K562 (cell line): ENCODE measurements at regions not wholly inside any gene's neighbourhood (a gene's known extent, or its start where the extent isn't known, plus 50 kb on each side); places are given as distances from the start of the nearest gene placed in this dataset.

Experiments
- ATAC-seq: fragments of 200-7000 bp; cut with Tn5 transposase; 3 replicates; pipeline ENCODE4 v1.9.1; 2020; ENCODE audit warnings: moderate library complexity
- BruUV-seq: library from RNA; stranded (reverse); fragments of 400-500 nt; replicated peaks from 2 replicates; lab custom pipeline; 2021; lab: Mats Ljungman, UMichigan
- CTCF ChIA-PET: fragments of 300-600 bp; formaldehyde crosslinking; extraction: SDS; loops from one replicate; lab custom pipeline; 2021; ENCODE audit warnings: low intra/inter-chr PET ratio; lab: Yijun Ruan, JAX
- POLR2A ChIA-PET: fragments of 300-600, 350-650 bp; sonication (Branson Sonifier 250); formaldehyde crosslinking; extraction: SDS; loops from one replicate; lab custom pipeline; 2021; ENCODE audit warnings: antibody characterized with exemption, inconsistent platforms; lab: Yijun Ruan, JAX
- DNase-seq, 4 experiments: peaks; one replicate each; pipeline versions ENCODE4 v3.0.0 to v3.0.0-alpha.2; 2011 to 2018; ENCODE audit warnings: low spot score in 3 of 4, mixed read lengths in 3 of 4; ENCODE audit errors: extremely low read depth in 1 of 4
- FAIRE-seq: peaks from 2 replicates; lab custom pipeline; 2011; peaks lifted over from hg19 to GRCh38; lab: Jason Lieb, UNC
- H2AFZ ChIP-seq: 2 replicates; pipeline ENCODE4 v1.6.0; 2011; ENCODE audit warnings: low read depth, low read length, control low read depth, inconsistent platforms
- H3K27ac ChIP-seq: fragments of 200-600 bp; 3 replicates; pipeline ENCODE4 v1.8.0; 2011; ENCODE audit warnings: low read depth, mild to moderate bottlenecking, control low read depth, inconsistent platforms, low read length, moderate library complexity, mixed read lengths; ENCODE audit errors: extremely low read depth
- H3K27me3 ChIP-seq, 2 experiments: fragments of 300-600 bp in 1 of 2; 2 replicates in 1 of 2; 3 replicates in 1 of 2; pipeline versions ENCODE4 v1.6.0 to v1.8.0; 2011; ENCODE audit warnings: inconsistent platforms in 2 of 2, low read length in 2 of 2, mild to moderate bottlenecking in 1 of 2, mixed read lengths in 1 of 2, moderate library complexity in 1 of 2; ENCODE audit not compliant: control insufficient read depth in 2 of 2, insufficient read depth in 2 of 2
- H3K36me3 ChIP-seq: fragments of 300-600 bp; 3 replicates; pipeline ENCODE4 v1.8.0; 2011; ENCODE audit warnings: mild to moderate bottlenecking, low read length, inconsistent platforms; ENCODE audit not compliant: control insufficient read depth, insufficient read depth
- H3K4me1 ChIP-seq, 2 experiments: fragments of 200-600 bp in 1 of 2; replicated peaks in 1 of 2; 2 replicates in 1 of 2; 3 replicates in 1 of 2; pipeline versions ENCODE4 v1.5.1 to v1.8.0; 2011; ENCODE audit warnings: inconsistent platforms in 2 of 2, low read length in 2 of 2, mild to moderate bottlenecking in 1 of 2, mixed read lengths in 1 of 2, moderate library complexity in 1 of 2; ENCODE audit not compliant: control insufficient read depth in 2 of 2, insufficient read depth in 2 of 2
- H3K4me2 ChIP-seq: 2 replicates; pipeline ENCODE4 v1.6.1; 2011; ENCODE audit warnings: low read length, control low read depth, inconsistent platforms, mixed read lengths; ENCODE audit not compliant: insufficient read depth
- H3K4me3 ChIP-seq: fragments of 200-600 bp; sonication (generic), shearing (Covaris generic); 2 replicates; pipeline ENCODE4 v1.5.1; 2016; ENCODE audit warnings: control low read depth, inconsistent platforms
- H3K79me2 ChIP-seq: fragments of 200-600 bp; 3 replicates; pipeline ENCODE4 v1.8.0; 2011; ENCODE audit warnings: low read length, inconsistent platforms; ENCODE audit not compliant: control insufficient read depth, insufficient read depth
- H3K9ac ChIP-seq, 2 experiments: 2 replicates each; pipeline versions ENCODE4 v1.6.0 to v1.6.1; 2011; ENCODE audit warnings: low read depth in 2 of 2, low read length in 2 of 2, control low read depth in 1 of 2, inconsistent platforms in 1 of 2, mild to moderate bottlenecking in 1 of 2, mixed read lengths in 1 of 2; ENCODE audit not compliant: insufficient read depth in 1 of 2
- H3K9me1 ChIP-seq: one replicate; pipeline ENCODE4 v1.6.0; 2011; ENCODE audit warnings: inconsistent platforms, mild to moderate bottlenecking, low read length, moderate library complexity; ENCODE audit not compliant: control insufficient read depth, insufficient read depth
- H3K9me3 ChIP-seq: replicated peaks from 2 replicates; pipeline ENCODE4 v1.5.1; 2011; ENCODE audit warnings: low read depth, low read length, inconsistent platforms; ENCODE audit not compliant: control insufficient read depth, insufficient read depth
- H4K20me1 ChIP-seq: replicated peaks from 2 replicates; pipeline ENCODE4 v1.6.1; 2011; ENCODE audit warnings: low read length, inconsistent platforms, mixed read lengths; ENCODE audit not compliant: control insufficient read depth, insufficient read depth
- BMI1 ChIP-seq: fragments of 150-350 bp; IDR thresholded peaks from 2 replicates; pipeline ENCODE4 v1.6.1; 2014; ENCODE audit warnings: low read length
- CBX1 ChIP-seq: sonication (generic); IDR thresholded peaks from 2 replicates; pipeline ENCODE4 v1.6.1; 2016; ENCODE audit warnings: antibody characterized with exemption, low read depth, mild to moderate bottlenecking
- CEBPB ChIP-seq: fragments of 450-650 bp; IDR thresholded peaks from 2 replicates; pipeline ENCODE4 v1.6.1; 2016; ENCODE audit warnings: missing genetic modification characterization, missing compliant biosample characterization
- FOXK1 ChIP-seq: sonication (generic); formaldehyde crosslinking; IDR thresholded peaks from 2 replicates; pipeline ENCODE4 v1.8.0; 2022; ENCODE audit warnings: missing genetic modification reagents, mild to moderate bottlenecking, borderline replicate concordance
- MBD2 ChIP-seq: sonication (generic); IDR thresholded peaks from 2 replicates; pipeline ENCODE4 v1.6.1; 2016; ENCODE audit warnings: low read depth, borderline replicate concordance
- MYC ChIP-seq, 2 experiments: fragments of 250-450 bp in 1 of 2; sonication (Bioruptor Pico) in 1 of 2; IDR thresholded peaks; 2 replicates each; pipeline versions ENCODE4 v1.5.1 to v1.6.1; 2012 to 2021; ENCODE audit warnings: low read depth in 2 of 2, borderline replicate concordance in 1 of 2, improper control_type of control experiment in 1 of 2, low read length in 1 of 2, mild to moderate bottlenecking in 1 of 2, moderate library complexity in 1 of 2
- POLR2A ChIP-seq: fragments of 450-650 bp; conservative IDR thresholded peaks from 2 replicates; pipeline ENCODE4 v1.6.1; 2016
- RAD21 ChIP-seq, 2 experiments: fragments of 250-450 bp in 1 of 2; fragments of 450-650 bp in 1 of 2; sonication (Bioruptor Pico) in 1 of 2; formaldehyde crosslinking in 1 of 2; IDR thresholded peaks in 1 of 2; conservative IDR thresholded peaks in 1 of 2; 2 replicates each; pipeline versions ENCODE4 v1.4.0 to v1.8.0; 2020 to 2022; ENCODE audit warnings: mild to moderate bottlenecking in 2 of 2, moderate library complexity in 1 of 2
- RBM14 ChIP-seq: fragments of 200-400 bp; formaldehyde crosslinking; IDR thresholded peaks from 2 replicates; pipeline ENCODE4 v1.6.1; 2018; ENCODE audit warnings: low read depth, mild to moderate bottlenecking, low read length, moderate library complexity, borderline replicate concordance; ENCODE audit not compliant: insufficient read depth
- RHOXF2B ChIP-seq: fragments of 250-450 bp; sonication (Bioruptor Pico); conservative IDR thresholded peaks from 2 replicates; pipeline ENCODE4 v1.5.1; 2021
- SIX5 ChIP-seq, 2 experiments: IDR thresholded peaks; 2 replicates each; pipeline ENCODE4 v1.6.1; 2011; ENCODE audit warnings: low read length in 2 of 2, borderline replicate concordance in 1 of 2, low read depth in 1 of 2, mild to moderate bottlenecking in 1 of 2, moderate library complexity in 1 of 2; ENCODE audit not compliant: insufficient read depth in 1 of 2
- SLC30A9 ChIP-seq: fragments of 250-450 bp; sonication (Bioruptor Pico); IDR thresholded peaks from 2 replicates; pipeline ENCODE4 v1.8.0; 2022; ENCODE audit warnings: mild to moderate bottlenecking, moderate library complexity
- SMAD2 ChIP-seq: fragments of 150-350 bp; IDR thresholded peaks from 2 replicates; pipeline ENCODE4 v1.6.1; 2014; ENCODE audit warnings: low read depth, mild to moderate bottlenecking, low read length
- STAT5B ChIP-seq: fragments of 250-450 bp; sonication (Bioruptor Pico); IDR thresholded peaks from 2 replicates; pipeline ENCODE4 v1.8.0; 2021; ENCODE audit warnings: mild to moderate bottlenecking, inconsistent platforms
- TBL1XR1 ChIP-seq, 2 experiments: IDR thresholded peaks; 2 replicates each; pipeline ENCODE4 v1.6.1; 2012; ENCODE audit warnings: improper control_type of control experiment in 2 of 2, low read length in 2 of 2, mild to moderate bottlenecking in 1 of 2
- XRCC3 ChIP-seq: fragments of 450-650 bp; IDR thresholded peaks from 2 replicates; pipeline ENCODE4 v1.6.1; 2017; ENCODE audit warnings: mild to moderate bottlenecking, moderate library complexity
- ZC3H4 ChIP-seq: sonication (generic); formaldehyde crosslinking; IDR thresholded peaks from 2 replicates; pipeline ENCODE4 v1.9.0; 2021; ENCODE audit warnings: missing genetic modification reagents, borderline replicate concordance
- ZKSCAN3 ChIP-seq: fragments of 250-450 bp; sonication (Bioruptor Pico); IDR thresholded peaks from 2 replicates; pipeline ENCODE4 v1.4.0; 2020
- WGBS: fragments of 100-300 bp; shearing (Covaris generic); methylation state at CpG from one replicate; pipeline ENCODE4 v1.1.6; 2016; ENCODE audit warnings: low coverage, mixed read lengths; ENCODE audit not compliant: insufficient coverage; ENCODE audit errors: missing lambda C conversion rate; 5-methylcytosine and 5-hydroxymethylcytosine counted together
- in situ Hi-C: fragments of 300-500 bp; cut with MboI; formaldehyde crosslinking; loops from 4 replicates; pipeline ENCODE4 v1.15.0; 2018; ENCODE audit warnings: inconsistent platforms, mixed read lengths
- intact Hi-C: fragments of 100-400 bp; cut with micrococcal nuclease; formaldehyde crosslinking; loops from 2 replicates; pipeline ENCODE4 v1.14.2; 2022
- TF ChIP-seq, protein P1 (sequence below): IDR thresholded peaks from 2 replicates; pipeline ENCODE4 v1.6.1; 2016; ENCODE audit warnings: missing genetic modification characterization, missing compliant biosample characterization
- TF ChIP-seq, protein P2 (sequence below): fragments of 250-450 bp; sonication (Bioruptor Pico); IDR thresholded peaks from 2 replicates; pipeline ENCODE4 v1.8.0; 2022; ENCODE audit warnings: inconsistent platforms, mild to moderate bottlenecking, moderate library complexity, borderline replicate concordance
- TF ChIP-seq, protein P3 (sequence below): sonication (generic); IDR thresholded peaks from 2 replicates; pipeline ENCODE4 v1.6.1; 2016

DNA sequence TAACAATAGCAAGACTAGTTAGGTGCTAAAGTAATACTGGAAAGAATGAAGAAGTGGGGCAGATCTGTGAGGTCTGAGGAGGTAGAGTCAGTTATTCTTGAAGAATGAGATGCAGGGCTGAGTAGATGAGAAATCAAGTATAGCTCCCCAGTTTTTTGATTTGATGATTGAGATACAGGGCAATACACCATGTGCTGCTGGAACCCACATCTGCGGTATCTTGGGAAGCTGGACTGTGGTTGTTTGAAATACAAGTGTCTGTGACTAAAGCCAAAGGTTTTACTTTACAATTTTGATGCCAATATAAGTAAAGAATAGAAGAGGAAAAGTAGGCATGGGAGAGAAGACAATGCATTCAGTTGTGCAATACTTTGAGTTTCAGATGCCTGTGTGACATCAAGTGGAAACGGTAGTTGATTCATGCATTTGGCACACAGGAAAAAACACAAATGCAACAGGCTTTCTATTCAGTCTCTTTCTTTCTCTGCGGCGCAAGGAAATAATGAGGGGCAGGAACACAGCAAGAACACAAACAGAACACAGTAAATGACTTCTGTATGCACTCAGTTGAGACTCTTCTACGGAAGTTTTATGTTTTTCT is 190.2 kb upstream of the SLC38A2 start:
- no peaks in the 10 kb centered on the region for H3K27me3 ChIP-seq
- no peaks in the 10 kb centered on the region for H3K9me1 ChIP-seq
- BruUV-seq: no TSS peak
- no peak overlapping the region for H3K4me3 ChIP-seq
- H3K79me2 ChIP-seq: no peaks in the 10 kb centered on the region
- H4K20me1 ChIP-seq: no peaks in the 10 kb centered on the region
- intact Hi-C loops (no loop called here), in situ Hi-C loops (no loop called here)
- ChIA-PET CTCF (no interaction called here), POLR2A (no interaction called here)
- H3K36me3 ChIP-seq: no peaks in the 10 kb centered on the region
- H2AFZ ChIP-seq: no peak overlapping the region
- H3K9ac ChIP-seq: no peak overlapping the region
- FAIRE-seq (no peak), ATAC-seq (no peak), DNase-seq (no peak)
- 0 out of 2 replicates have a peak, but pooled peaks cover 3% of the 10 kb centered on the region for H3K9me3 ChIP-seq
- H3K27ac ChIP-seq: no peak overlapping the region
- WGBS: 67% methylated on average over 5 of the region's 5 CpGs
- peaks cover 0 to 22% of the 10 kb centered on the region in 2 experiments; a peak in 3 of 5 replicates for H3K4me1 ChIP-seq
- no peak overlapping the region for H3K4me2 ChIP-seq
- TF ChIP-seq POLR2A: no peak
- no peak for TF ChIP-seq ZC3H4 (CRISPR knock-in tag)
- TF ChIP-seq RHOXF2B (CRISPR knock-in tag): no peak
- TF ChIP-seq TBL1XR1 (IDR thresholded peaks at IDR 0.05; ENCODE audit: low read length in 2 of 2): no peak
- TF ChIP-seq, protein P1, sequence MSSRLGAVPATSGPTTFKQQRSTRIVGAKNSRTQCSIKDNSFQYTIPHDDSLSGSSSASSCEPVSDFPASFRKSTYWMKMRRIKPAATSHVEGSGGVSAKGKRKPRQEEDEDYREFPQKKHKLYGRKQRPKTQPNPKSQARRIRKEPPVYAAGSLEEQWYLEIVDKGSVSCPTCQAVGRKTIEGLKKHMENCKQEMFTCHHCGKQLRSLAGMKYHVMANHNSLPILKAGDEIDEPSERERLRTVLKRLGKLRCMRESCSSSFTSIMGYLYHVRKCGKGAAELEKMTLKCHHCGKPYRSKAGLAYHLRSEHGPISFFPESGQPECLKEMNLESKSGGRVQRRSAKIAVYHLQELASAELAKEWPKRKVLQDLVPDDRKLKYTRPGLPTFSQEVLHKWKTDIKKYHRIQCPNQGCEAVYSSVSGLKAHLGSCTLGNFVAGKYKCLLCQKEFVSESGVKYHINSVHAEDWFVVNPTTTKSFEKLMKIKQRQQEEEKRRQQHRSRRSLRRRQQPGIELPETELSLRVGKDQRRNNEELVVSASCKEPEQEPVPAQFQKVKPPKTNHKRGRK (tag): no peak
- no peak for TF ChIP-seq CBX1
- TF ChIP-seq, protein P2, sequence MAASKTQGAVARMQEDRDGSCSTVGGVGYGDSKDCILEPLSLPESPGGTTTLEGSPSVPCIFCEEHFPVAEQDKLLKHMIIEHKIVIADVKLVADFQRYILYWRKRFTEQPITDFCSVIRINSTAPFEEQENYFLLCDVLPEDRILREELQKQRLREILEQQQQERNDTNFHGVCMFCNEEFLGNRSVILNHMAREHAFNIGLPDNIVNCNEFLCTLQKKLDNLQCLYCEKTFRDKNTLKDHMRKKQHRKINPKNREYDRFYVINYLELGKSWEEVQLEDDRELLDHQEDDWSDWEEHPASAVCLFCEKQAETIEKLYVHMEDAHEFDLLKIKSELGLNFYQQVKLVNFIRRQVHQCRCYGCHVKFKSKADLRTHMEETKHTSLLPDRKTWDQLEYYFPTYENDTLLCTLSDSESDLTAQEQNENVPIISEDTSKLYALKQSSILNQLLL (CRISPR knock-in tag): no peak
- TF ChIP-seq FOXK1 (CRISPR knock-in tag): no peak
- no peak for TF ChIP-seq SLC30A9 (CRISPR knock-in tag)
- no peak for TF ChIP-seq RAD21 (CRISPR knock-in tag; conservative IDR thresholded peaks at IDR 0.05 in 1 of 2, IDR thresholded peaks at IDR 0.05 in 1 of 2)
- no peak for TF ChIP-seq STAT5B (CRISPR knock-in tag)
- TF ChIP-seq MYC (IDR thresholded peaks at IDR 0.05; ENCODE audit: low read depth, low read length): no peak
- TF ChIP-seq MYC (CRISPR knock-in tag; IDR thresholded peaks at IDR 0.05; ENCODE audit: borderline replicate concordance, low read depth): no peak
- TF ChIP-seq SMAD2: no peak
- TF ChIP-seq BMI1: no peak
- no peak for TF ChIP-seq RBM14
- TF ChIP-seq MBD2: no peak
- TF ChIP-seq SIX5 (IDR thresholded peaks at IDR 0.05; ENCODE audit: borderline replicate concordance in 1 of 2, insufficient read depth in 1 of 2, low read depth in 1 of 2, low read length in 2 of 2): no peak
- TF ChIP-seq CEBPB (tag): peak; percentile 70
- TF ChIP-seq ZKSCAN3 (CRISPR knock-in tag): no peak
- TF ChIP-seq, protein P3, sequence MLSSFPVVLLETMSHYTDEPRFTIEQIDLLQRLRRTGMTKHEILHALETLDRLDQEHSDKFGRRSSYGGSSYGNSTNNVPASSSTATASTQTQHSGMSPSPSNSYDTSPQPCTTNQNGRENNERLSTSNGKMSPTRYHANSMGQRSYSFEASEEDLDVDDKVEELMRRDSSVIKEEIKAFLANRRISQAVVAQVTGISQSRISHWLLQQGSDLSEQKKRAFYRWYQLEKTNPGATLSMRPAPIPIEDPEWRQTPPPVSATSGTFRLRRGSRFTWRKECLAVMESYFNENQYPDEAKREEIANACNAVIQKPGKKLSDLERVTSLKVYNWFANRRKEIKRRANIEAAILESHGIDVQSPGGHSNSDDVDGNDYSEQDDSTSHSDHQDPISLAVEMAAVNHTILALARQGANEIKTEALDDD: peak; percentile 17
- TF ChIP-seq XRCC3: no peak
